ENCODE measurements at regions not wholly inside any gene's neighbourhood (a gene's known extent, or its start where the extent isn't known, plus 50 kb on each side); places are given as distances from the start of the nearest gene placed in this dataset.

DNA sequence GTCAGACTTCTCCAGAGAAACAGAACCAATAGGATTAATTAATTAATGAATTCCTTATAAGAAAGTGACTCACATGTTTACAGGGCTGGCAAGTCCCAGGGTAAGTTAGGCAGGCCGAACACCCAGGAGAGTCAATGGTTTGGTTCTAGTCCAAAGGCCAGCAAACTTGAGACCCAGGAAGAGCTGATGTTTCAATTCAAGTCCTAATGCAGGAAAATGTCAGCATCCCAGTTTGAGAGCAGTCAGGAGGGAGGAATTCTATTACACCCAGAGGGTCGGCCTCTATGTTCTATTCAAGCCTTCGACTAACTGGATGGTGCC, 466.0 kb downstream of the INSC start:
- no peaks in the 10 kb centered on the region for H4K20me1 ChIP-seq (ENCODE audit: insufficient read depth, poor library complexity, severe bottlenecking)
- no peaks in the 10 kb centered on the region for H3K79me2 ChIP-seq
- H3K4me2 ChIP-seq: no peak overlapping the region
- H3K4me1 ChIP-seq (ENCODE audit: insufficient read depth): no peaks in the 10 kb centered on the region
- no peak overlapping the region for H2AFZ ChIP-seq
- WGBS (ENCODE audit: low lambda C conversion rate, missing lambda C conversion rate): 89% methylated on average over 3 of the region's 3 CpGs
- H3K36me3 ChIP-seq (replicated peaks; ENCODE audit: insufficient read depth, low read depth): no peaks in the 10 kb centered on the region
- DNase-seq (ENCODE audit: low spot score): no peak
- no peaks in the 10 kb centered on the region for H3K9me3 ChIP-seq (ENCODE audit: low read depth)
- H3K9me2 ChIP-seq (replicated peaks; ENCODE audit: insufficient read depth): no peaks in the 10 kb centered on the region
- no peak overlapping the region for H3K4me3 ChIP-seq
- H3K27ac ChIP-seq: no peak overlapping the region
- no peaks in the 10 kb centered on the region for H3K27me3 ChIP-seq
- TF ChIP-seq EZH2 (IDR thresholded peaks at IDR 0.05; ENCODE audit: borderline replicate concordance) (no peak), EZH2phosphoT487 (IDR thresholded peaks at IDR 0.05; ENCODE audit: low read depth, severe bottlenecking, unreplicated experiment) (no peak)
- TF ChIP-seq, protein P1, sequence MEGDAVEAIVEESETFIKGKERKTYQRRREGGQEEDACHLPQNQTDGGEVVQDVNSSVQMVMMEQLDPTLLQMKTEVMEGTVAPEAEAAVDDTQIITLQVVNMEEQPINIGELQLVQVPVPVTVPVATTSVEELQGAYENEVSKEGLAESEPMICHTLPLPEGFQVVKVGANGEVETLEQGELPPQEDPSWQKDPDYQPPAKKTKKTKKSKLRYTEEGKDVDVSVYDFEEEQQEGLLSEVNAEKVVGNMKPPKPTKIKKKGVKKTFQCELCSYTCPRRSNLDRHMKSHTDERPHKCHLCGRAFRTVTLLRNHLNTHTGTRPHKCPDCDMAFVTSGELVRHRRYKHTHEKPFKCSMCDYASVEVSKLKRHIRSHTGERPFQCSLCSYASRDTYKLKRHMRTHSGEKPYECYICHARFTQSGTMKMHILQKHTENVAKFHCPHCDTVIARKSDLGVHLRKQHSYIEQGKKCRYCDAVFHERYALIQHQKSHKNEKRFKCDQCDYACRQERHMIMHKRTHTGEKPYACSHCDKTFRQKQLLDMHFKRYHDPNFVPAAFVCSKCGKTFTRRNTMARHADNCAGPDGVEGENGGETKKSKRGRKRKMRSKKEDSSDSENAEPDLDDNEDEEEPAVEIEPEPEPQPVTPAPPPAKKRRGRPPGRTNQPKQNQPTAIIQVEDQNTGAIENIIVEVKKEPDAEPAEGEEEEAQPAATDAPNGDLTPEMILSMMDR (IDR thresholded peaks at IDR 0.05; ENCODE audit: poor library complexity): no peak

DNA sequence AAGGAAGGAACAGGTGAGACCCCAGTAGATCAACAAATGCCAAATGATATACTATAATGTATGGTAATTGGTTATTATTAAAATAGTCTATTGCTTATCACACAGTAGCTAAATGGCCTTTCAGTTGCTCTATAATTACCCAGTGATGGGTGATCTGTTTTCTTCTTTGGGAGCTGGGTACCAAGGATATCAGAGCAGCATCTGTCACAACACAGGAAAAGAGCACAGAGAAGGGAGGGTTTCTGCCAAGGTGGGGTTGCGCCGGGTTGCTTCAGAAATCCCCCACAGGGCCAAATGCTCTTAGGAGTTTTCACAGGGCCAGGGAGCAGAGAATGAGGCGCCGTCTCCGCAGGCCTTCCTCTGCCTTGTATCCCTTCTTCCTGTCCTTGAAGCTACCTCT, 469.4 kb downstream of the INSC start:
- no peak overlapping the region for H2AFZ ChIP-seq
- no peak overlapping the region for H3K4me3 ChIP-seq
- H3K79me2 ChIP-seq: no peaks in the 10 kb centered on the region
- H3K27me3 ChIP-seq: no peaks in the 10 kb centered on the region
- H3K27ac ChIP-seq: no peak overlapping the region
- no peaks in the 10 kb centered on the region for H3K4me1 ChIP-seq (ENCODE audit: insufficient read depth)
- 94% methylated on average over 5 of the region's 5 CpGs for WGBS (ENCODE audit: low lambda C conversion rate, missing lambda C conversion rate)
- no peaks in the 10 kb centered on the region for H4K20me1 ChIP-seq (ENCODE audit: insufficient read depth, poor library complexity, severe bottlenecking)
- no peaks in the 10 kb centered on the region for H3K9me2 ChIP-seq (replicated peaks; ENCODE audit: insufficient read depth)
- no peaks in the 10 kb centered on the region for H3K9me3 ChIP-seq (ENCODE audit: low read depth)
- no peaks in the 10 kb centered on the region for H3K36me3 ChIP-seq (replicated peaks; ENCODE audit: insufficient read depth, low read depth)
- H3K4me2 ChIP-seq: no peak overlapping the region
- no peak for DNase-seq (ENCODE audit: low spot score)
- TF ChIP-seq EZH2 (IDR thresholded peaks at IDR 0.05; ENCODE audit: borderline replicate concordance) (no peak), EZH2phosphoT487 (IDR thresholded peaks at IDR 0.05; ENCODE audit: low read depth, severe bottlenecking, unreplicated experiment) (no peak)
- TF ChIP-seq, protein P1 (IDR thresholded peaks at IDR 0.05; ENCODE audit: poor library complexity): no peak

DNA sequence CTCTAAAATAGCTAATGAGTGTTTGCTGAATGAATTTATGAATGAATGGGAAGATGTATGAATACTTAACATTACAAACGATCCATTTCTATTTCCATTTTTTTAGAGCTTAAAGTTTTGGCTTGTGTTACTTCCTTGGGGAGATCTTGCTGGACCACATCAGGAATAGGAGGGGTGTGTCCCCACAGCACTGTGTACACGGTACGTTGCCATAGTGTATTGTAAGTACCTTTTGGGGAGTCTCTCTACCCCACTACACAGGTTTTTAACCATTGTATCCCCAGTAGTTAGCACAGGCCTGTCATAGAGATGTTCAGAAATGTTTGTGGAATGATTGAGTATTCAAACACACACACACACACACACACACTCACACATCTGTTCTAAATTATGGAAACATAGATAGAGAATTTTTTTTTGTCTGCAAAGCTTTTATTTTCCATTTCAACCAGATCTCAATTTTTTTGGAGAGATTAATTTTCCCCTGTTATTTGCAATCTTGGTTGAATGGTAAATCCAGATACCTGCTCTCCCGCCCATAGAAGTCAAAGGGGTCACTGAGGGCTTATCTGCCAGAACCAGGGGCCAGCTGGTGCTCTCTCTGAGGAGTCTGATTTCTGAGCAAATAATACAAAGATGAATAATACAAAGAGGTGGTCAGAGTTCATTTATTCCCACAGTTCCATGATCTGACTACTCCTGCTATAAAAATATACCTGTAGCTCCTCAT, 471.0 kb downstream of the INSC start:
- no peak for TF ChIP-seq EZH2phosphoT487 (IDR thresholded peaks at IDR 0.05; ENCODE audit: low read depth, severe bottlenecking, unreplicated experiment)
- TF ChIP-seq EZH2 (IDR thresholded peaks at IDR 0.05; ENCODE audit: borderline replicate concordance): no peak
- TF ChIP-seq, protein P1 (IDR thresholded peaks at IDR 0.05; ENCODE audit: poor library complexity): no peak
- H3K4me3 ChIP-seq: no peak overlapping the region
- H3K27me3 ChIP-seq: no peaks in the 10 kb centered on the region
- H3K4me2 ChIP-seq: no peak overlapping the region
- no peaks in the 10 kb centered on the region for H3K9me3 ChIP-seq (ENCODE audit: low read depth)
- no peaks in the 10 kb centered on the region for H3K36me3 ChIP-seq (replicated peaks; ENCODE audit: insufficient read depth, low read depth)
- no peak for DNase-seq (ENCODE audit: low spot score)
- H3K79me2 ChIP-seq: no peaks in the 10 kb centered on the region
- H3K4me1 ChIP-seq (ENCODE audit: insufficient read depth): no peaks in the 10 kb centered on the region
- 88% methylated on average over 4 of the region's 4 CpGs for WGBS (ENCODE audit: low lambda C conversion rate, missing lambda C conversion rate)
- no peak overlapping the region for H2AFZ ChIP-seq
- no peaks in the 10 kb centered on the region for H4K20me1 ChIP-seq (ENCODE audit: insufficient read depth, poor library complexity, severe bottlenecking)
- H3K9me2 ChIP-seq (replicated peaks; ENCODE audit: insufficient read depth): no peaks in the 10 kb centered on the region
- no peak overlapping the region for H3K27ac ChIP-seq
